22Rv1 (cell line): ENCODE measurements at regions not wholly inside any gene's neighbourhood (a gene's known extent, or its start where the extent isn't known, plus 50 kb on each side); places are given as distances from the start of the nearest gene placed in this dataset.
"Not testable (repeated sequence)": the region's sequence is repeated elsewhere in the genome, so short reads cannot be mapped to it uniquely, and the experiment has no call there.

Source experiments
- H3K27ac ChIP-seq: fragments of 450-650 bp; 2 replicates; pipeline ENCODE4 v1.5.1; 2017
- CTCF ChIP-seq: fragments of 450-650 bp; IDR thresholded peaks from 2 replicates; pipeline ENCODE4 v1.5.1; 2017; ENCODE audit warnings: mild to moderate bottlenecking
- ZFX ChIP-seq: fragments of 450-650 bp; IDR thresholded peaks from 2 replicates; pipeline ENCODE4 v1.6.1; 2017; ENCODE audit warnings: antibody characterized with exemption, borderline replicate concordance

GRCh38 chr4:93911671-93912070, 83.1 kb downstream of the ATOH1 start:
- TF ChIP-seq ZFX = no peak
- H3K27ac ChIP-seq = no peak overlapping the region

GRCh38 chr4:93912146-93912545, 83.6 kb downstream of the ATOH1 start:
- no peak for TF ChIP-seq CTCF
- H3K27ac ChIP-seq = no peak overlapping the region

GRCh38 chr4:93918856-93919255, 90.3 kb downstream of the ATOH1 start:
- TF ChIP-seq ZFX (no peak), CTCF (no peak)
- no peak overlapping the region for H3K27ac ChIP-seq

- not testable (repeated sequence) for H3K27ac ChIP-seq
Measured at GRCh38 chr4:93923570-93923969, 95.0 kb downstream of the ATOH1 start.

GRCh38 chr4:93947286-93947685, 118.7 kb downstream of the ATOH1 start:
- TF ChIP-seq CTCF = no peak
- TF ChIP-seq ZFX = no peak
- H3K27ac ChIP-seq = no peak overlapping the region

GRCh38 chr4:93950239-93950638, 121.7 kb downstream of the ATOH1 start:
- H3K27ac ChIP-seq = not testable (repeated sequence)

- no peak overlapping the region for H3K27ac ChIP-seq
- TF ChIP-seq CTCF (no peak), ZFX (no peak)
Measured at GRCh38 chr4:93957186-93957585, 128.6 kb downstream of the ATOH1 start.

- H3K27ac ChIP-seq = no peak overlapping the region
- TF ChIP-seq CTCF = no peak
- no peak for TF ChIP-seq ZFX
Measured at GRCh38 chr4:93960450-93960849, 131.9 kb downstream of the ATOH1 start.

GRCh38 chr4:93960916-93961315, 132.4 kb downstream of the ATOH1 start:
- no peak for TF ChIP-seq ZFX
- no peak for TF ChIP-seq CTCF
- no peak overlapping the region for H3K27ac ChIP-seq
